ENCODE measurements at regions not wholly inside any gene's neighbourhood (a gene's known extent, or its start where the extent isn't known, plus 50 kb on each side); places are given as distances from the start of the nearest gene placed in this dataset.

DNA sequence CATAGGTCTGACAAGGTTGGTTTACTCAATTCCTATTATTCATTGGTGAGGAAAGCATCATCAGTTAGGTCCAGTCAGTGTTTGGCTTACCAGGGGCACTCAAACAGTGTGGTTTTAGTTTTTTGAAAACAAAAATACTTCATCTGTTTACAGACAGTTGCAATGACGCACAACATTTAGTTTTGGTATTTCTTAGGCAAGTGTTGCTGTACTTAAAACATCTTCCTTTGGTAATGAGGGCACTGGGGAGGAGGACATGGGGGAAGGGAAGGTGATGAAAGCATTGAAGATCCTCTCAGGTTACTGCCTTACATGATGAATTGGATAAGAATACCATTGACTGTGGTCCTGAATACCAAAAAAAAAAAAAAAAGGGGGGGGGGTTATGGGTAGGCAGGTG, 93.7 kb upstream of the MAOA start:
- POLR2A ChIA-PET = no interaction called here
- intact Hi-C loops (cut with micrococcal nuclease) = loop anchor here (5.0 kb wide), 1 partner anchor 190 kb away; no protein-coding TSS in a partner anchor
- H3K27ac Mint-ChIP-seq = no peak overlapping the region
- H3K4me1 Mint-ChIP-seq (ENCODE audit: low read depth) = no peaks in the 10 kb centered on the region
- CTCF ChIA-PET = no interaction called here
- H3K36me3 Mint-ChIP-seq (ENCODE audit: low read depth) = no peaks in the 10 kb centered on the region
- no peaks in the 10 kb centered on the region for H3K9me3 Mint-ChIP-seq
- H3K27me3 Mint-ChIP-seq = peaks cover 2% of the 10 kb centered on the region
- TF ChIP-seq, protein P1, sequence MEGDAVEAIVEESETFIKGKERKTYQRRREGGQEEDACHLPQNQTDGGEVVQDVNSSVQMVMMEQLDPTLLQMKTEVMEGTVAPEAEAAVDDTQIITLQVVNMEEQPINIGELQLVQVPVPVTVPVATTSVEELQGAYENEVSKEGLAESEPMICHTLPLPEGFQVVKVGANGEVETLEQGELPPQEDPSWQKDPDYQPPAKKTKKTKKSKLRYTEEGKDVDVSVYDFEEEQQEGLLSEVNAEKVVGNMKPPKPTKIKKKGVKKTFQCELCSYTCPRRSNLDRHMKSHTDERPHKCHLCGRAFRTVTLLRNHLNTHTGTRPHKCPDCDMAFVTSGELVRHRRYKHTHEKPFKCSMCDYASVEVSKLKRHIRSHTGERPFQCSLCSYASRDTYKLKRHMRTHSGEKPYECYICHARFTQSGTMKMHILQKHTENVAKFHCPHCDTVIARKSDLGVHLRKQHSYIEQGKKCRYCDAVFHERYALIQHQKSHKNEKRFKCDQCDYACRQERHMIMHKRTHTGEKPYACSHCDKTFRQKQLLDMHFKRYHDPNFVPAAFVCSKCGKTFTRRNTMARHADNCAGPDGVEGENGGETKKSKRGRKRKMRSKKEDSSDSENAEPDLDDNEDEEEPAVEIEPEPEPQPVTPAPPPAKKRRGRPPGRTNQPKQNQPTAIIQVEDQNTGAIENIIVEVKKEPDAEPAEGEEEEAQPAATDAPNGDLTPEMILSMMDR (IDR thresholded peaks at IDR 0.05) = no peak
- no peak overlapping the region for H3K4me3 Mint-ChIP-seq
- no peak for ATAC-seq
- no peak for DNase-seq

GRCh38 chrX:43564953-43565352, 91.1 kb upstream of the MAOA start:
- H3K36me3 Mint-ChIP-seq (ENCODE audit: low read depth) = no peaks in the 10 kb centered on the region
- intact Hi-C loops (cut with micrococcal nuclease) = loop anchor here (5.0 kb wide), 1 partner anchor 187 kb away; no protein-coding TSS in a partner anchor
- ChIA-PET CTCF (no interaction called here), POLR2A (no interaction called here)
- no peak overlapping the region for H3K27ac Mint-ChIP-seq
- no peaks in the 10 kb centered on the region for H3K9me3 Mint-ChIP-seq
- DNase-seq = no peak
- no peaks in the 10 kb centered on the region for H3K4me1 Mint-ChIP-seq (ENCODE audit: low read depth)
- peaks cover 10% of the 10 kb centered on the region for H3K27me3 Mint-ChIP-seq
- no peak for ATAC-seq
- TF ChIP-seq, protein P1 (IDR thresholded peaks at IDR 0.05) = no peak
- H3K4me3 Mint-ChIP-seq = no peak overlapping the region

DNA sequence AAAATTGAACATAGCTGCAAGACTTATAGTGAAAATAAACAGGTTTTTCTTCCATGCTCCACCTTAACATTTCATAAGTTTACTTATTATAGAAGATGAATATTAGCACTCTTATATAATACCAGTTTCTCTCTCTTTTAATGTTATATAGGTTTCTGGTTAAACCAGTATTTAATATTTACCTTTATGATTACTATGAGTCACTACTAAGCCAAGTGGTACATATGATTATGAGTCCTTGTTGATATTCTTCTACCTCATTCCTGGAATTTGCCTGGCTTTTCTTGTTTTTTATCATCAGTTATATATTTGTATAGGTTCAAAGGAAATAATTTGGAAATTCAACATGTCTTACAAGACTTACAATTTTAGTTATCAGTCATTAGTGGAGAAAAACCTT, 89.9 kb upstream of the MAOA start:
- ATAC-seq = no peak
- intact Hi-C loops (cut with micrococcal nuclease) = no loop called here
- Mint-ChIP-seq H3K9me3 (no peaks in the 10 kb centered on the region), H3K27ac (no peak overlapping the region), H3K4me1 (ENCODE audit: low read depth) (no peaks in the 10 kb centered on the region), H3K36me3 (ENCODE audit: low read depth) (no peaks in the 10 kb centered on the region), H3K4me3 (no peak overlapping the region), H3K27me3 (peaks cover 10% of the 10 kb centered on the region)
- ChIA-PET CTCF (interaction anchor here (1.6 kb wide), 1 partner anchor 184 kb away, joined by 3 read pairs; no protein-coding TSS in a partner anchor), POLR2A (no interaction called here)
- TF ChIP-seq, protein P1 (IDR thresholded peaks at IDR 0.05) = no peak
- DNase-seq = no peak

DNA sequence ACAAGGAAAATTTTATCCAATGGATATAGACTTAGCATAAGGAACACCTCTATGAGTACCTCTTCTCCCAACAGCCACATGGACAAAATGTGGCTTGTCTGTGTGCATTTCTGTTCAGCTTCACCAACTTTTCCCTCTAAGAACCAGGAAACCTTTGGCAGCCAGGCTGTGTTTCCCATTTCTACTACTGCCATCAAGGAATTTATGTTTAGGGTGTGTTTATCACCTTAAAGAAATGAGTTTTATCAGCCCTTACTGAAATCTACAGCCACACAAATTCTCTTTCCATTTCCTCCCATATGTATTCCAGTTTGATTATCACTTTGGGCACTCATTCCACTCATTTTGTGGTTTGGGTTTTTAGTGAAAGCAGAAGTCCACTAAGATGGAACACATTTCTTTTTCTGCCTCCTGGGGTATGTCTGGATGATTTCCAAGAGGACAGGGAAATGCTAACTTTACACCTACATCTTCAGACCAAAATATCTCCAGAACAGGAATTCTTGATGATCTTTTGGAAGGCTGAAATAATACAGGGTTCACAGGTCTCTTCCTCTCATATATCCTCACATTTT, 82.6 kb upstream of the MAOA start:
- TF ChIP-seq, protein P1 (IDR thresholded peaks at IDR 0.05) = no peak
- ATAC-seq = no peak
- Mint-ChIP-seq H3K4me3 (no peak overlapping the region), H3K36me3 (ENCODE audit: low read depth) (no peaks in the 10 kb centered on the region), H3K4me1 (ENCODE audit: low read depth) (no peaks in the 10 kb centered on the region), H3K9me3 (no peaks in the 10 kb centered on the region), H3K27ac (no peak overlapping the region), H3K27me3 (peaks cover 8% of the 10 kb centered on the region)
- intact Hi-C loops (cut with micrococcal nuclease) = no loop called here
- CTCF ChIA-PET = no interaction called here
- POLR2A ChIA-PET = no interaction called here
- DNase-seq = no peak

DNA sequence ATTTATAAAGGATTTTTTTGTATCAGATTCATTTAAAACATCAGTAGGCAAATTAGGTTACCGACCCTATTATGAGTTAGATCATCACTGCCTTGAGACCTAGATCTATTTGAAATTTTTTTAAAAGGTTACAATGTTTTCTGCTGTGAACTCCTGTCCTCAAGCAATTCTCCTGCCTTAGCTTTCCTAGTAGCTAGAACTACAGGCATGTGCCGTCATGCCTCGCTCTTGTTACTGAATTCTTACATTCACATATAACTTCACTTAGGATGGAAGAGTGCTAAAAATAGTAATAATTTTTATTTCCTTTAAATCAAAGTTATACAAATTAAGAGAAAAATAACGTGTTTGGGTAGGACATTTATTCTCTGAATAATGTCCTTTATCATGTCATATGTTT, 75.5 kb upstream of the MAOA start:
- TF ChIP-seq, protein P1 (IDR thresholded peaks at IDR 0.05) = no peak
- H3K4me3 Mint-ChIP-seq = no peak overlapping the region
- peaks cover 1% of the 10 kb centered on the region for H3K27me3 Mint-ChIP-seq
- ATAC-seq = no peak
- H3K4me1 Mint-ChIP-seq (ENCODE audit: low read depth) = no peaks in the 10 kb centered on the region
- CTCF ChIA-PET = no interaction called here
- H3K9me3 Mint-ChIP-seq = no peaks in the 10 kb centered on the region
- H3K27ac Mint-ChIP-seq = no peak overlapping the region
- no peaks in the 10 kb centered on the region for H3K36me3 Mint-ChIP-seq (ENCODE audit: low read depth)
- no peak for DNase-seq
- intact Hi-C loops (cut with micrococcal nuclease) = no loop called here
- POLR2A ChIA-PET = no interaction called here

Measured in activated CD8-positive, alpha-beta T cell treated with anti-CD3 and anti-CD28 coated beads for 36 hours (primary cell).